Smooth muscle cell (in vitro differentiated cells): ENCODE measurements at regions not wholly inside any gene's neighbourhood (a gene's known extent, or its start where the extent isn't known, plus 50 kb on each side); places are given as distances from the start of the nearest gene placed in this dataset.

Experiments used
- DNase-seq: peaks from one replicate; lab custom pipeline; 2025; ENCODE audit not compliant: unreplicated experiment; lab: John Stamatoyannopoulos, UW
- H2AFZ ChIP-seq: fragments of 200-600 bp; sonication (generic); 2 replicates; pipeline ENCODE4 v1.6.0; 2016; ENCODE audit warnings: antibody characterized with exemption, low read depth, mild to moderate bottlenecking
- H3F3A ChIP-seq: fragments of 200-600 bp; sonication (generic); 2 replicates; pipeline ENCODE4 v1.6.0; 2017; ENCODE audit warnings: antibody characterized with exemption, low read depth
- H3K27ac ChIP-seq: fragments of 200-600 bp; sonication (generic); 2 replicates; pipeline ENCODE4 v1.5.1; 2016; ENCODE audit warnings: low read depth, mild to moderate bottlenecking
- H3K27me3 ChIP-seq: fragments of 200-600 bp; sonication (generic); 2 replicates; pipeline ENCODE4 v1.6.1; 2016; ENCODE audit warnings: low read depth, mild to moderate bottlenecking
- H3K36me3 ChIP-seq: fragments of 200-600 bp; sonication (generic); 2 replicates; pipeline ENCODE4 v1.5.1; 2016; ENCODE audit warnings: low read depth
- H3K4me1 ChIP-seq: fragments of 200-600 bp; sonication (generic); 2 replicates; pipeline ENCODE4 v1.5.1; 2016; ENCODE audit warnings: low read depth
- H3K4me2 ChIP-seq: fragments of 200-600 bp; sonication (generic); 2 replicates; pipeline ENCODE4 v1.6.0; 2016; ENCODE audit warnings: mild to moderate bottlenecking
- H3K4me3 ChIP-seq: fragments of 200-600 bp; sonication (generic); 2 replicates; pipeline ENCODE4 v1.5.1; 2016; ENCODE audit warnings: mild to moderate bottlenecking
- H3K79me2 ChIP-seq: fragments of 200-600 bp; sonication (generic); 2 replicates; pipeline ENCODE4 v1.6.0; 2016; ENCODE audit warnings: low read depth, mild to moderate bottlenecking
- H3K9ac ChIP-seq: fragments of 200-600 bp; sonication (generic); 2 replicates; pipeline ENCODE4 v1.6.0; 2016; ENCODE audit warnings: low read depth
- H3K9me3 ChIP-seq: fragments of 200-600 bp; sonication (generic); replicated peaks from 2 replicates; pipeline ENCODE4 v1.5.1; 2016; ENCODE audit warnings: low read depth
- H4K20me1 ChIP-seq: fragments of 200-600 bp; sonication (generic); 2 replicates; pipeline ENCODE4 v1.6.0; 2016; ENCODE audit warnings: low read depth
- CTCF ChIP-seq: fragments of 200-600 bp; sonication (generic); IDR thresholded peaks from 2 replicates; pipeline ENCODE4 v1.5.1; 2017; ENCODE audit warnings: borderline replicate concordance, mild to moderate bottlenecking, antibody characterized with exemption; ENCODE audit not compliant: insufficient read depth, poor library complexity, severe bottlenecking
- WGBS: methylation state at CpG from one replicate; pipeline ENCODE4 v1.1.7; 2016; ENCODE audit warnings: low lambda C conversion rate; 5-methylcytosine and 5-hydroxymethylcytosine counted together

DNA sequence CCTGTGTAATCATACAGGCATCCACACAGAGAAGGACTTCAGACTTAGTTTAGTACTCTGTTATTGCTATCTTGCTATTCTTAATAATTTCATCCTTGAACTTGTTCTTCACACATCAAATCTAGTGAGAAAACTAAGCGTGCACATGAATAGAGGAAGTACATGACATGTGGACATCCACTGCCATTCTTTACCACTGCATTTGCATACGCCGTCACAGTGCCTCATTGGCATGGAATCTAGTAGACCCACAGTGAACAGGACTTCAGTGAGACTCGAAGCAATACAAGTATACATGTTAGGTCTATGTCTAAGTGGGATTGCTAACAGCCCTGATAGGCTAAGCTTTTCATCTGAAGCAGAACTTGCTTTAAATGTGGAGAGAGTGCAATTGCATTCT, 592.1 kb downstream of the TLE4 start:
- no peaks in the 10 kb centered on the region for H3K36me3 ChIP-seq
- H3K27ac ChIP-seq, result no peak overlapping the region
- H3K4me3 ChIP-seq, result no peak overlapping the region
- H3K9ac ChIP-seq, result no peak overlapping the region
- no peak overlapping the region for H3K4me2 ChIP-seq
- H3K79me2 ChIP-seq, result no peaks in the 10 kb centered on the region
- no peak for DNase-seq
- H3K9me3 ChIP-seq, result no peaks in the 10 kb centered on the region
- 94% methylated on average over 4 of the region's 4 CpGs for WGBS
- no peak overlapping the region for H2AFZ ChIP-seq
- H3F3A ChIP-seq, result no peaks in the 10 kb centered on the region
- no peaks in the 10 kb centered on the region for H3K27me3 ChIP-seq
- H4K20me1 ChIP-seq, result no peaks in the 10 kb centered on the region
- peaks cover under 1% of the 10 kb centered on the region for H3K4me1 ChIP-seq
- no peak for TF ChIP-seq CTCF

DNA sequence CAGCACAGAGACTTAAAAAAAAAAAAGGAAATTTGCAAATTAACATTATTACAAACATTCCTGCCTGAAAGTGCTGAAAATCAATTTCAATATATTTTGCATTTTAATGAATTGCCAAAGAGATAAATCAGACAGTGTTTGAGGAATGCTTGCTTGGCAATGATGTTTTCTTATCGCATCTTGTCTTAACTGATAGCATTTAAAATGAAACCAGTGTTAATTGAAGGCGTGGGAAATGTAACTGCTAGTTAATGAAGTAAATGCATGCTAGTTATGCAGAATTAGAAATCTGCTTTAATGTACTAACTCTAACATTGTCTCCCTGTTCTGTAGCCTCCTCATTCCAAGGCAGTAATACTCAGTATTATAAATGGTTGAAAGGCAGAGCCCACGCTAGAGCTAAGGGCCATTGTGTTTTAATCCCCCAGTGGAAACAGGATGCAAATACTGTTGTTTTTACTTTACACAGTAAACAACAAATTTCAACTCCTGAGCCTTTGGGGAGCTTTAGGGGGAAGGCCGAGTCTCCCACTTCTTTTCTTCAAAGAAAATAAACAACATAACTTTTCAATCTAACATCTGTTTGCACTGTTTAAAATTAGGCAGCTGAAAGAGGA, 586.9 kb downstream of the TLE4 start:
- no peaks in the 10 kb centered on the region for H3K9me3 ChIP-seq
- no peak overlapping the region for H3K4me3 ChIP-seq
- no peaks in the 10 kb centered on the region for H3K27me3 ChIP-seq
- H3F3A ChIP-seq, result no peaks in the 10 kb centered on the region
- no peak overlapping the region for H3K27ac ChIP-seq
- DNase-seq, result no peak
- peak overlapping the region; percentile 1 for H3K4me2 ChIP-seq
- H3K36me3 ChIP-seq, result no peaks in the 10 kb centered on the region
- H4K20me1 ChIP-seq, result no peaks in the 10 kb centered on the region
- H3K4me1 ChIP-seq, result peaks cover 19% of the 10 kb centered on the region
- no peak for TF ChIP-seq CTCF
- H3K79me2 ChIP-seq, result no peaks in the 10 kb centered on the region
- WGBS, result 73% methylated on average over 4 of the region's 4 CpGs
- H3K9ac ChIP-seq, result no peak overlapping the region
- no peak overlapping the region for H2AFZ ChIP-seq

GRCh38 chr9:80158131-80158530, 586.4 kb downstream of the TLE4 start:
- Histone ChIP-seq H3K4me3 (no peak overlapping the region), H4K20me1 (no peaks in the 10 kb centered on the region), H3K9ac (no peak overlapping the region), H3K9me3 (no peaks in the 10 kb centered on the region), H3K4me1 (peaks cover 19% of the 10 kb centered on the region), H3K36me3 (no peaks in the 10 kb centered on the region), H3K27ac (no peak overlapping the region), H3F3A (no peaks in the 10 kb centered on the region), H3K27me3 (no peaks in the 10 kb centered on the region), H2AFZ (no peak overlapping the region), H3K79me2 (no peaks in the 10 kb centered on the region), H3K4me2 (peak overlapping the region; percentile 1)
- 51% methylated on average over 4 of the region's 4 CpGs for WGBS
- TF ChIP-seq CTCF, result no peak
- no peak for DNase-seq

DNA sequence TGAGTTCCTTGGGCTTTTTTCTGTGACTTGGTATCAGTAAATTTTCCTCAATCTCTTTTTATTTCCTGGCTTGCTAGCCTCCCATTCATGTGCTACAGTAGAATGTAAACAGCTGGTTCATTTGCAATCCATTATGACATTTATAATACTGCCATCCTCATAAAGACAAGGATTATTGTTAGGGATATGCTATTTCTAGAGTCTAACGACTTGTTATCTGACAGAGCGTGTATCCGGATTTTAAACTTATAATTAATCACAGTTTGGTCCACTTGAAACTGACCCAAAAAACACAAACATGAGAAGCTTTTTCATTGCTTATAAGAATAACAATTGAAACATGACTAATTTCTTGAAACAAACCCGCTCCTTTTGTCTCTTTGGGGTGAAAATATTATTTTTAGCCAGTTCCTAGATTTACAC, 585.8 kb downstream of the TLE4 start:
- no peak overlapping the region for H2AFZ ChIP-seq
- TF ChIP-seq CTCF, result no peak
- H3K4me2 ChIP-seq, result peak overlapping the region; percentile 1
- H3K79me2 ChIP-seq, result no peaks in the 10 kb centered on the region
- H3K27ac ChIP-seq, result no peak overlapping the region
- H3F3A ChIP-seq, result no peaks in the 10 kb centered on the region
- whole genome bisulfite sequencing, result 54% methylated on average over 4 of the region's 4 CpGs
- no peaks in the 10 kb centered on the region for H3K36me3 ChIP-seq
- H4K20me1 ChIP-seq, result no peaks in the 10 kb centered on the region
- no peak for DNase-seq
- no peaks in the 10 kb centered on the region for H3K9me3 ChIP-seq
- no peak overlapping the region for H3K9ac ChIP-seq
- H3K4me3 ChIP-seq, result no peak overlapping the region
- no peaks in the 10 kb centered on the region for H3K27me3 ChIP-seq
- H3K4me1 ChIP-seq, result peaks cover 19% of the 10 kb centered on the region
